Gastrocnemius medialis (tissue), 4 donors: ENCODE measurements at regions not wholly inside any gene's neighbourhood (a gene's known extent, or its start where the extent isn't known, plus 50 kb on each side); places are given as distances from the start of the nearest gene placed in this dataset.

Source experiments
- ATAC-seq, 2 donors: fragments of 150-250 bp; one replicate each; pipeline ENCODE4 v1.9.1; 2016
- DNase-seq, 2 donors: peaks; one replicate each; pipeline ENCODE4 v3.0.0-alpha.2; 2019
- H3K27ac ChIP-seq, 4 donors: fragments of 200-600 bp; sonication (generic); 1 replicate in 1 of 4; 2 replicates in 3 of 4; pipeline ENCODE4 v1.5.1; 2016 to 2018; ENCODE audit warnings: mild to moderate bottlenecking in 2 of 4, moderate library complexity in 1 of 4
- H3K27me3 ChIP-seq, 3 donors: fragments of 200-600 bp; sonication (generic) in 2 of 3; 1 replicate in 1 of 3; 2 replicates in 2 of 3; pipeline versions ENCODE4 v1.5.1 to v1.6.0; 2016 to 2019; ENCODE audit warnings: mild to moderate bottlenecking in 1 of 3, moderate library complexity in 1 of 3
- H3K36me3 ChIP-seq, 2 donors: fragments of 200-600 bp; sonication (generic) in 1 of 2; one replicate each; pipeline ENCODE4 v1.5.1; 2017 to 2018
- H3K4me1 ChIP-seq, 2 donors: fragments of 200-600 bp; sonication (generic) in 1 of 2; one replicate each; pipeline ENCODE4 v1.5.1; 2016 to 2017; ENCODE audit warnings: mild to moderate bottlenecking in 2 of 2
- H3K4me3 ChIP-seq, 4 donors: fragments of 200-600 bp; sonication (generic) in 3 of 4; 1 replicate in 1 of 4; 2 replicates in 3 of 4; pipeline ENCODE4 v1.5.1; 2016 to 2019; ENCODE audit warnings: mild to moderate bottlenecking in 2 of 4
- H3K9me3 ChIP-seq, 3 donors: fragments of 200-600 bp; sonication (generic) in 2 of 3; 1 replicate in 1 of 3; 2 replicates in 2 of 3; pipeline ENCODE4 v1.5.1; 2016 to 2019
- CTCF ChIP-seq, 5 experiments: fragments of 450-650 bp in 3 of 5; fragments of 200-600 bp in 2 of 5; sonication (generic) in 2 of 5; IDR thresholded peaks in 4 of 5; conservative IDR thresholded peaks in 1 of 5; 1 replicate in 4 of 5; 2 replicates in 1 of 5; pipeline ENCODE4 v1.5.1; 2016 to 2019; ENCODE audit warnings: antibody characterized with exemption in 5 of 5, mild to moderate bottlenecking in 3 of 5, moderate library complexity in 3 of 5
- POLR2A ChIP-seq, 2 donors: fragments of 450-650 bp; IDR thresholded peaks; one replicate each; pipeline ENCODE4 v1.6.1; 2017; ENCODE audit warnings: antibody characterized with exemption in 2 of 2, mild to moderate bottlenecking in 2 of 2, moderate library complexity in 2 of 2
- in situ Hi-C, 4 donors: fragments of 200-750 bp; cut with MboI; loops; one replicate each; pipeline versions ENCODE4 v1.15.0 to v1.8.0; 2017; ENCODE audit warnings: low sequenced_read_pairs in 4 of 4
- intact Hi-C: fragments of 100-400 bp; cut with DNase I; formaldehyde crosslinking; loops from one replicate; pipeline ENCODE4 v1.15.1; 2023; ENCODE audit warnings: low total_unique reads

- Histone ChIP-seq H3K27ac (no peak overlapping the region), H3K4me1 (no peaks in the 10 kb centered on the region), H3K27me3 (no peaks in the 10 kb centered on the region), H3K4me3 (no peak overlapping the region), H3K36me3 (no peaks in the 10 kb centered on the region), H3K9me3 (no peaks in the 10 kb centered on the region)
- DNase-seq = no peak
- TF ChIP-seq POLR2A (IDR thresholded peaks at IDR 0.05) (no peak), CTCF (IDR thresholded peaks at IDR 0.05 in 4 of 5, conservative IDR thresholded peaks at IDR 0.05 in 1 of 5) (no peak)
- intact Hi-C loops (loop anchor here (10.0 kb wide), 1 partner anchor 370 kb away; no protein-coding TSS in a partner anchor), in situ Hi-C loops (no loop called here)
- no peak for ATAC-seq
These were observed 66.3 kb downstream of the RTP4 start for GRCh38 chr3:187434524-187434923.

- no peak for DNase-seq
- Histone ChIP-seq H3K4me3 (no peak overlapping the region), H3K27me3 (no peaks in the 10 kb centered on the region), H3K9me3 (no peaks in the 10 kb centered on the region), H3K36me3 (no peaks in the 10 kb centered on the region), H3K4me1 (no peaks in the 10 kb centered on the region), H3K27ac (no peak overlapping the region)
- in situ Hi-C loops (no loop called here), intact Hi-C loops (loop anchor here (10.0 kb wide), 1 partner anchor 374 kb away; no protein-coding TSS in a partner anchor)
- no peak for ATAC-seq
- no peak for TF ChIP-seq CTCF (IDR thresholded peaks at IDR 0.05 in 4 of 5, conservative IDR thresholded peaks at IDR 0.05 in 1 of 5)
- TF ChIP-seq POLR2A (IDR thresholded peaks at IDR 0.05) = no peak
These were observed 62.4 kb downstream of the RTP4 start for GRCh38 chr3:187430576-187430975.
